HFFc6 (cell line): ENCODE measurements at regions not wholly inside any gene's neighbourhood (a gene's known extent, or its start where the extent isn't known, plus 50 kb on each side); places are given as distances from the start of the nearest gene placed in this dataset.

ENCODE experiments used
- DNase-seq: peaks from one replicate; pipeline ENCODE4 v3.0.0-alpha.2; 2018
- H3K27ac Mint-ChIP-seq: 2 replicates; pipeline ENCODE4 v1.8.0; 2020; ENCODE audit warnings: mild to moderate bottlenecking, mixed read lengths
- H3K27me3 Mint-ChIP-seq: 2 replicates; pipeline ENCODE4 v1.8.0; 2021; ENCODE audit warnings: mild to moderate bottlenecking, moderate library complexity, mixed read lengths; ENCODE audit not compliant: insufficient read depth
- H3K36me3 Mint-ChIP-seq: 2 replicates; pipeline ENCODE4 v1.8.0; 2021; ENCODE audit warnings: low read depth, mixed read lengths
- H3K4me1 Mint-ChIP-seq: 2 replicates; pipeline ENCODE4 v1.8.0; 2020; ENCODE audit warnings: low read depth, mixed read lengths
- H3K4me3 Mint-ChIP-seq: 2 replicates; pipeline ENCODE4 v1.8.0; 2020; ENCODE audit warnings: mild to moderate bottlenecking, moderate library complexity, mixed read lengths
- H3K9me3 Mint-ChIP-seq: 2 replicates; pipeline ENCODE4 v1.8.0; 2020; ENCODE audit warnings: mild to moderate bottlenecking, mixed read lengths
- TF ChIP-seq, protein P1 (sequence below): fragments of 200-600 bp; sonication (generic); IDR thresholded peaks from 2 replicates; pipeline ENCODE4 v1.5.0; 2021; ENCODE audit warnings: antibody characterized with exemption, mild to moderate bottlenecking

DNA sequence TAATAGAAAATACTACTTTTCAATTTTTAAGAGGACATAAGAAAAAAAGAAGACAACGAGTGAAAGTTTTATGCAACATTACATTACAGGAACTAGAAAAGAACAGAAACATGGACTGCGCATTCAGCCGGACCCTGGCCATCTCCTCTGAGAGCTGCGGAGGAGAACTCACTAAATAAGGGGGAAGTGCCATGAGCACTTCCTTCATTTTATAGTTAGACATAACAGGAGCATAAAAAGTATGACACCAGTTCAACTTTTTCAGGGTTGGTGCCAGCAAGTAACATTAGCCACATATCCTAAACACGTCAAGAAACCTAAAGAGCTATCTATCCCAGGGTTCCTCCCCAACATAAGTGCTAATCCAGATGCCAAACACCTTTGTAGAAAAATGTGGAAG is 78.0 kb upstream of the SERTAD2 start:
- Mint-ChIP-seq H3K9me3 (no peaks in the 10 kb centered on the region), H3K4me1 (peaks cover 46% of the 10 kb centered on the region), H3K4me3 (peak overlapping the region; percentile 88; the same call in 1 of the 2 replicates), H3K27me3 (peaks cover 3% of the 10 kb centered on the region; the same call in 1 of the 2 replicates), H3K27ac (peak overlapping the region; percentile 94), H3K36me3 (peaks cover 7% of the 10 kb centered on the region)
- no peak for DNase-seq
- TF ChIP-seq, protein P1, sequence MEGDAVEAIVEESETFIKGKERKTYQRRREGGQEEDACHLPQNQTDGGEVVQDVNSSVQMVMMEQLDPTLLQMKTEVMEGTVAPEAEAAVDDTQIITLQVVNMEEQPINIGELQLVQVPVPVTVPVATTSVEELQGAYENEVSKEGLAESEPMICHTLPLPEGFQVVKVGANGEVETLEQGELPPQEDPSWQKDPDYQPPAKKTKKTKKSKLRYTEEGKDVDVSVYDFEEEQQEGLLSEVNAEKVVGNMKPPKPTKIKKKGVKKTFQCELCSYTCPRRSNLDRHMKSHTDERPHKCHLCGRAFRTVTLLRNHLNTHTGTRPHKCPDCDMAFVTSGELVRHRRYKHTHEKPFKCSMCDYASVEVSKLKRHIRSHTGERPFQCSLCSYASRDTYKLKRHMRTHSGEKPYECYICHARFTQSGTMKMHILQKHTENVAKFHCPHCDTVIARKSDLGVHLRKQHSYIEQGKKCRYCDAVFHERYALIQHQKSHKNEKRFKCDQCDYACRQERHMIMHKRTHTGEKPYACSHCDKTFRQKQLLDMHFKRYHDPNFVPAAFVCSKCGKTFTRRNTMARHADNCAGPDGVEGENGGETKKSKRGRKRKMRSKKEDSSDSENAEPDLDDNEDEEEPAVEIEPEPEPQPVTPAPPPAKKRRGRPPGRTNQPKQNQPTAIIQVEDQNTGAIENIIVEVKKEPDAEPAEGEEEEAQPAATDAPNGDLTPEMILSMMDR, result no peak

DNA sequence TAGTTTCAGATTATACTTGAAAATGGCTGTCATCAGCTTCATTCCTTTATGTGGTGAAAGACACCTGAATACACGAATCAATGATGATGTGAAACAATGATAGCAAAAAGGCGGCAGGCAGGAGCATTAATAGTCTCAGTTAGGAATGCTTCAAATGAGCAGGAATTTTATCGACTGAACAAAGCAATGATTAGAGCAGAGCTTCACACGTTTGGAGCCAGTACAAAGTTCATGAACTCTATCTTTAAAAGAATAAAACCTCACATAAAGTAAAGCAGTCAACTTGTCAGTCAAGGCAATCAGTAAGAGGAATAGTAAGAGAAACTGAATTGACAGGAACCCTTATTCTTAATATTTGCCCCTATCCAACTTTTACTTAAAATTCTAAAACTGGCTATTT is 78.4 kb upstream of the SERTAD2 start:
- H3K9me3 Mint-ChIP-seq, result no peaks in the 10 kb centered on the region
- peaks cover 44% of the 10 kb centered on the region for H3K4me1 Mint-ChIP-seq
- H3K36me3 Mint-ChIP-seq, result peaks cover 7% of the 10 kb centered on the region
- peak overlapping the region; percentile 94; the same call in 1 of the 2 replicates for H3K27ac Mint-ChIP-seq
- no peak for DNase-seq
- H3K27me3 Mint-ChIP-seq, result peaks cover 3% of the 10 kb centered on the region; the same call in 1 of the 2 replicates
- H3K4me3 Mint-ChIP-seq, result no peak overlapping the region
- TF ChIP-seq, protein P1, result no peak

DNA sequence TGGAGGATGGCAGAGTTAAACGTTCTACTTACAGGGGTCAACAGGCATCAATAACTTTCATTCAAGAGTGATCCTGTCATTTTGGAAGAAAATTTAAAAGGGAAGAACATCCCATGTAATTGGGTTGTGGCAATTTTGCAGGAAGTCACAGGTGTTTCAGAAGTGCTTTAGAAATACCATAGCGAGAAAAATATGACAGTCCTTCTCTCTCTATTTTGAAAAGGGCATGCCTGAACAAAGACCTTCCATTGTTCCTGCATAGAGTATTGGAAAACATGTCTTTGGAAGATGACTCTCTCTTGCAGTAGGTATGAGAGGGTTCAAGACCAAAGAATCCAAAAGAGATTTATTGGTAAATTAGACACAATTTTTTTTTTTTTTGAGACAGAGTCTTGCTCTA is 81.8 kb upstream of the SERTAD2 start:
- no peak overlapping the region for H3K4me3 Mint-ChIP-seq
- H3K27ac Mint-ChIP-seq, result no peak overlapping the region
- peaks cover 33% of the 10 kb centered on the region for H3K4me1 Mint-ChIP-seq
- peaks cover 7% of the 10 kb centered on the region for H3K36me3 Mint-ChIP-seq
- TF ChIP-seq, protein P1, result no peak
- H3K9me3 Mint-ChIP-seq, result no peaks in the 10 kb centered on the region
- H3K27me3 Mint-ChIP-seq, result peaks cover 2% of the 10 kb centered on the region; the same call in 1 of the 2 replicates
- no peak for DNase-seq

DNA sequence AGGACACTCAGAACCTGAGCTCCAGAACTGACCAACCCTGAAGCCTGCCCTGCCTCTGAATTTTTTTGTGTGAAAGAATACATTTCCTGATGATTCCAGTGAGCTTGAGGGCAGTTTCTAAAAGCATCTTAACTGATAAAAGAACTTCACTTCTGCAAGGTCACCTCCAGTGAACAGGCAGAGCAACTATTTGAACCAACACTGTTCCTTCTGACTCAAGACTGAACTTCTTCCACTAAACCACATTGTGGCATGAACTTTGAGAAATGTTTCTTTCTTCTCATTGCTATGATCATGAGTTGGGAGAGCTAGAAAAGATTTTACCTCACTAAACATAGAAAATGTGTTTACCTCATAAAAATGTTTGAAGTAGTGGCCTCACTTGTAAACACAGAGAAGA is 83.8 kb upstream of the SERTAD2 start:
- H3K4me3 Mint-ChIP-seq, result no peak overlapping the region
- H3K36me3 Mint-ChIP-seq, result peaks cover 7% of the 10 kb centered on the region
- TF ChIP-seq, protein P1, result no peak
- no peaks in the 10 kb centered on the region for H3K27me3 Mint-ChIP-seq
- H3K4me1 Mint-ChIP-seq, result peaks cover 15% of the 10 kb centered on the region
- no peaks in the 10 kb centered on the region for H3K9me3 Mint-ChIP-seq
- DNase-seq, result peak; percentile 21
- H3K27ac Mint-ChIP-seq, result 0 out of 2 replicates have a peak overlapping the region, but pooled peaks have one; percentile 26

DNA sequence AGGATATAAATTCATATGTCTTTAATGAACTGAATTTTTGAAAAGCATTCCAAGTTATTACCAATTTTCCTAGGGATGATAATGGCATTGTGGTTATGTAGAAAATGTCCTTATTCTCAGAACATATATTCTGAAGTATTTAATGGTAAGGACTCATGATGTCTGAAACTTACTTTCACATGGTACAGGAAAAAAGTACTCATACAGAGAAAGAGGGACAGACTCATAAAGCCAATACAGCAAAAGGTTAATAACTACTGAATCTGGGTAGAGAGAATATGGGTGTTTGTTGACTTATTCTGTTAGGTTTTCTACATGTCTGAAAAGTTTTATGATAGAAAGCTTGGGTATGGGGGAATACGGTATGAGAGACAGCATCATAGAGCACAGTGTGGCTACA is 84.3 kb upstream of the SERTAD2 start:
- DNase-seq, result no peak
- TF ChIP-seq, protein P1, result no peak
- Mint-ChIP-seq H3K27me3 (no peaks in the 10 kb centered on the region), H3K4me3 (no peak overlapping the region), H3K9me3 (no peaks in the 10 kb centered on the region), H3K27ac (no peak overlapping the region), H3K36me3 (peaks cover 7% of the 10 kb centered on the region), H3K4me1 (peaks cover 15% of the 10 kb centered on the region)

DNA sequence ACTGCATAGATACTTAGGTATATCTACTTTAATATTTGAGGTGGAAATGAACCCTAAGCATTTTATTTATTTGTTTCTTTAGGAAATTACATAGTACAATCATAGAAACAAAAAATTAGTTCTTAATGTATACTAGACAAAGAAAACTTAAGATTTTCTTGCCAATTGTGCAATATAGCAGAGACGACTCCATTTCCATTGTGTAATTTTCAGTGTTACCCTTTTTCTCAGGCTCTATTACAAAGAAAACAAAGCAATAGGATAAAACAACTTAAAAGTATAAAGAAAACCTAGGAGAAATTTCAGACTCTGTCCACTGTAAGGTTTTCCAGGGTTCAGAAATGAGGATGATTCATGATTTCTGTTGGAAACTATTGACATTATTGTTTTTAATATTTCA is 89.0 kb upstream of the SERTAD2 start:
- DNase-seq, result no peak
- no peaks in the 10 kb centered on the region for H3K9me3 Mint-ChIP-seq
- no peak overlapping the region for H3K4me3 Mint-ChIP-seq
- no peaks in the 10 kb centered on the region for H3K27me3 Mint-ChIP-seq
- peaks cover 23% of the 10 kb centered on the region for H3K4me1 Mint-ChIP-seq
- TF ChIP-seq, protein P1, result no peak
- H3K36me3 Mint-ChIP-seq, result no peaks in the 10 kb centered on the region; the same call in 1 of the 2 replicates
- no peak overlapping the region for H3K27ac Mint-ChIP-seq
